ENCODE measurements at regions not wholly inside any gene's neighbourhood (a gene's known extent, or its start where the extent isn't known, plus 50 kb on each side); places are given as distances from the start of the nearest gene placed in this dataset.
"Not testable (repeated sequence)": the region's sequence is repeated elsewhere in the genome, so short reads cannot be mapped to it uniquely, and the experiment has no call there.

- not testable (repeated sequence) for TF ChIP-seq CTCF, POLR2A (IDR thresholded peaks at IDR 0.05)
Measured at GRCh38 chr11:121855138-121855537, 260.9 kb downstream of the BLID start.

Measured in lower leg skin (tissue), 3 donors.